ENCODE measurements at regions not wholly inside any gene's neighbourhood (a gene's known extent, or its start where the extent isn't known, plus 50 kb on each side); places are given as distances from the start of the nearest gene placed in this dataset.

- DNase-seq (ENCODE audit: low spot score) (no peak), FAIRE-seq (no peak), ATAC-seq (no peak)
- Histone ChIP-seq H2AFZ (ENCODE audit: low read length) (no peak overlapping the region), H3K9me3 (ENCODE audit: low read length) (peaks cover 55% of the 10 kb centered on the region), H3K4me3 (replicated peaks in 1 of 3; ENCODE audit: insufficient read depth in 1 of 3, low read depth in 2 of 3, low read length in 3 of 3) (no peak overlapping the region), H3K9ac (ENCODE audit: insufficient read depth, low read depth, low read length) (no peak overlapping the region), H3K4me2 (ENCODE audit: low read depth, low read length) (no peak overlapping the region), H3K27me3 (ENCODE audit: control insufficient read depth in 1 of 2, insufficient read depth in 2 of 2, low read length in 2 of 2) (no peaks in the 10 kb centered on the region; a peak in 1 of 5 replicates), H4K20me1 (ENCODE audit: insufficient read depth, low read length) (no peaks in the 10 kb centered on the region), H3K36me3 (replicated peaks in 1 of 2; ENCODE audit: control insufficient read depth in 1 of 2, insufficient read depth in 2 of 2, low read length in 2 of 2) (no peaks in the 10 kb centered on the region), H3K79me2 (ENCODE audit: insufficient read depth, low read length) (no peaks in the 10 kb centered on the region), H3K4me1 (ENCODE audit: insufficient read depth, low read length) (no peaks in the 10 kb centered on the region), H3K27ac (ENCODE audit: extremely low read length, insufficient read depth, low read length) (no peak overlapping the region)
- WGBS (ENCODE audit: low lambda C conversion rate): 17% methylated on average over 2 of the region's 2 CpGs
- in situ Hi-C loops (cut with HindIII; ENCODE audit: extremely low pct_ligation_motif_present, low pct_unique_long_range_greater_than_20kb): no loop called here
- intact Hi-C loops (cut with micrococcal nuclease; ENCODE audit: unreplicated experiment): no loop called here
- BruUV-seq (replicated peaks): no TSS peak
- POLR2A ChIA-PET: no interaction called here
- CTCF ChIA-PET (ENCODE audit: low intra/inter-chr PET ratio, low total read pairs): no interaction called here
- TF ChIP-seq AFF4 (CRISPR knock-in tag; IDR thresholded peaks at IDR 0.05) (no peak), ZNF770 (CRISPR knock-in tag; IDR thresholded peaks at IDR 0.05) (no peak), ZNF264 (CRISPR knock-in tag; IDR thresholded peaks at IDR 0.05) (no peak), SSRP1 (CRISPR knock-in tag; IDR thresholded peaks at IDR 0.05) (no peak), POLR2G (IDR thresholded peaks at IDR 0.05; ENCODE audit: low read depth, low read length) (no peak), ETS1 (CRISPR knock-in tag; IDR thresholded peaks at IDR 0.05) (no peak), ARHGAP35 (CRISPR knock-in tag; IDR thresholded peaks at IDR 0.05; ENCODE audit: borderline replicate concordance) (no peak), ZNF605 (CRISPR knock-in tag; IDR thresholded peaks at IDR 0.05) (no peak), ZNF713 (CRISPR knock-in tag; IDR thresholded peaks at IDR 0.05) (no peak), JUNB (CRISPR knock-in tag; IDR thresholded peaks at IDR 0.05; ENCODE audit: borderline replicate concordance) (no peak), STAG1 (CRISPR knock-in tag; IDR thresholded peaks at IDR 0.05) (no peak), ARID3A (IDR thresholded peaks at IDR 0.05; ENCODE audit: low read depth, low read length) (no peak), MXD1 (CRISPR knock-in tag; IDR thresholded peaks at IDR 0.05) (no peak), NCOA5 (CRISPR knock-in tag; IDR thresholded peaks at IDR 0.05) (no peak), AGO2 (optimal IDR thresholded peaks at IDR 0.05; ENCODE audit: low read depth, low read length) (no peak), NR2F1 (CRISPR knock-in tag; IDR thresholded peaks at IDR 0.05) (no peak), GTF2F1 (IDR thresholded peaks at IDR 0.05; ENCODE audit: low read length) (no peak), KDM6A (CRISPR knock-in tag; IDR thresholded peaks at IDR 0.05; ENCODE audit: low read depth) (no peak)
Measured at GRCh38 chr11:106497822-106498221, 420.4 kb downstream of the AASDHPPT start.
